Esophagus muscularis mucosa (tissue), 4 donors: ENCODE measurements at regions not wholly inside any gene's neighbourhood (a gene's known extent, or its start where the extent isn't known, plus 50 kb on each side); places are given as distances from the start of the nearest gene placed in this dataset.

Experiments used
- DNase-seq: peaks from one replicate; pipeline ENCODE4 v3.0.0-alpha.2; 2017; ENCODE audit errors: extremely low spot score
- H3K27ac ChIP-seq, 4 donors: fragments of 200-600 bp; sonication (generic); replicated peaks in 1 of 4; 1 replicate in 3 of 4; 2 replicates in 1 of 4; pipeline ENCODE4 v1.5.1; 2016 to 2019; ENCODE audit warnings: mild to moderate bottlenecking in 1 of 4
- H3K27me3 ChIP-seq, 4 donors: fragments of 200-600 bp; sonication (generic); one replicate each; pipeline versions ENCODE4 v1.5.1 to v1.6.0; 2016 to 2019
- H3K36me3 ChIP-seq, 4 donors: fragments of 200-600 bp; sonication (generic); one replicate each; pipeline ENCODE4 v1.5.1; 2016 to 2019
- H3K4me1 ChIP-seq, 4 donors: fragments of 200-600 bp; sonication (generic); one replicate each; pipeline ENCODE4 v1.5.1; 2016 to 2019
- H3K4me3 ChIP-seq, 4 donors: fragments of 200-600 bp; sonication (generic); 1 replicate in 2 of 4; 2 replicates in 2 of 4; pipeline ENCODE4 v1.5.1; 2016 to 2019; ENCODE audit warnings: mild to moderate bottlenecking in 4 of 4, moderate library complexity in 1 of 4
- H3K9me3 ChIP-seq, 4 donors: fragments of 200-600 bp; sonication (generic); 1 replicate in 3 of 4; 2 replicates in 1 of 4; pipeline ENCODE4 v1.5.1; 2016 to 2019
- EP300 ChIP-seq: sonication (generic); formaldehyde crosslinking; IDR thresholded peaks from one replicate; pipeline ENCODE4 v1.6.1; 2017; ENCODE audit warnings: antibody characterized with exemption
- POLR2A ChIP-seq: fragments of 450-650 bp; IDR thresholded peaks from one replicate; pipeline ENCODE4 v1.6.1; 2017; ENCODE audit warnings: antibody characterized with exemption, moderate library complexity, mild to moderate bottlenecking, low read depth
- POLR2AphosphoS5 ChIP-seq, 2 donors: sonication (generic); formaldehyde crosslinking; IDR thresholded peaks; one replicate each; pipeline ENCODE4 v1.6.1; 2017; ENCODE audit warnings: antibody characterized with exemption in 2 of 2
- WGBS: methylation state at CpG from one replicate; pipeline ENCODE4 v1.1.5; 2018; 5-methylcytosine and 5-hydroxymethylcytosine counted together
- intact Hi-C: fragments of 100-400 bp; cut with DNase I; formaldehyde crosslinking; loops from one replicate; pipeline ENCODE4 v1.15.1; 2023
- small RNA-seq, 3 donors: library from RNA; depleted of rRNA; stranded (forward); fragments of <200 nt; gene quantifications; one replicate each; pipeline ENCODE3, GENCODE V24; 2016
- TF ChIP-seq, protein P1 (sequence below), 3 experiments: fragments of 200-600 bp in 2 of 3; fragments of 450-650 bp in 1 of 3; sonication (generic) in 2 of 3; IDR thresholded peaks; one replicate each; pipeline ENCODE4 v1.5.1; 2017 to 2019; ENCODE audit warnings: antibody characterized with exemption in 3 of 3, mild to moderate bottlenecking in 2 of 3, moderate library complexity in 1 of 3

DNA sequence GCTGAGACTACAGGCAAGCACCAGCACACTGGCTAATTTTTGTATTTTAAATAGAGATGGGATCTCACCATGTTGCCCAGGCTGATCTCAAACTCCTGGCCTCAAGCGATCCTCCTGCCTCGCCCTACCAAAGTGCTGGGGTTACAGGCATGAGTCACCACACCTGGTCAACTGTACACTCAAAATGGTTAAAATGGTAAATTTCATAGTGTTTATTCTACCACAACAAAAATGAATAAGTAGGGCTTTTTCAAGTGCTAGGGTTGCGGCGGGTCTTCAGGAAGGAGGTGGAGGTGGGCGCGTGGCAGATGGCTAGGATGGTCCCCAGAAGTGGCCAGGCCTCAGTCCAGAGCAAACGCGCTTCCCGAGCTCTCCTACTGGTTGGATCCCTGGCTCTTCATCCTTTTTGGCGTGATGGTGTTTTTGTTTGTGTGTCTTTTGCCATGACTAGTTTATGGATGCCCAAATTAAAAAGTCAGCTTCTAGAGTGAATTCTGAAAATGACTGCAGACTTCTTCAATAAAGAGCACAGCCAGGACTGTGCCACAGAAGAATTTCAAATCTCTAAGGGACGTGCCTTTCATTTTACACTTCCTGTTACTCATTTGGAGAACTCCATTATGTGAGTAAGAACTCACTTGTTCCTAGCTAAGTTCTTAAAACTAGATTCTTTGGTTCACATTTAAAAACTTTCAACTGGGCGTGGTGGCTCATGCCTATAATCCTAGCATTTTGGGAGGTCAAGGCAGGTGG, 73.9 kb downstream of the TMEM130 start:
- no peak for TF ChIP-seq EP300
- no peak for TF ChIP-seq POLR2AphosphoS5 (IDR thresholded peaks at IDR 0.05)
- TF ChIP-seq, protein P1, sequence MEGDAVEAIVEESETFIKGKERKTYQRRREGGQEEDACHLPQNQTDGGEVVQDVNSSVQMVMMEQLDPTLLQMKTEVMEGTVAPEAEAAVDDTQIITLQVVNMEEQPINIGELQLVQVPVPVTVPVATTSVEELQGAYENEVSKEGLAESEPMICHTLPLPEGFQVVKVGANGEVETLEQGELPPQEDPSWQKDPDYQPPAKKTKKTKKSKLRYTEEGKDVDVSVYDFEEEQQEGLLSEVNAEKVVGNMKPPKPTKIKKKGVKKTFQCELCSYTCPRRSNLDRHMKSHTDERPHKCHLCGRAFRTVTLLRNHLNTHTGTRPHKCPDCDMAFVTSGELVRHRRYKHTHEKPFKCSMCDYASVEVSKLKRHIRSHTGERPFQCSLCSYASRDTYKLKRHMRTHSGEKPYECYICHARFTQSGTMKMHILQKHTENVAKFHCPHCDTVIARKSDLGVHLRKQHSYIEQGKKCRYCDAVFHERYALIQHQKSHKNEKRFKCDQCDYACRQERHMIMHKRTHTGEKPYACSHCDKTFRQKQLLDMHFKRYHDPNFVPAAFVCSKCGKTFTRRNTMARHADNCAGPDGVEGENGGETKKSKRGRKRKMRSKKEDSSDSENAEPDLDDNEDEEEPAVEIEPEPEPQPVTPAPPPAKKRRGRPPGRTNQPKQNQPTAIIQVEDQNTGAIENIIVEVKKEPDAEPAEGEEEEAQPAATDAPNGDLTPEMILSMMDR (IDR thresholded peaks at IDR 0.05): no peak
- TF ChIP-seq POLR2A: no peak
- Histone ChIP-seq H3K36me3 (no peaks in the 10 kb centered on the region), H3K27me3 (peaks cover 0 to 6% (median 0%) of the 10 kb centered on the region in 4 donors), H3K9me3 (peaks cover 0 to 10% (median 7%) of the 10 kb centered on the region in 4 donors), H3K27ac (no peak overlapping the region), H3K4me1 (no peaks in the 10 kb centered on the region), H3K4me3 (no peak overlapping the region)
- intact Hi-C loops: no loop called here
- 89% methylated on average over 12 of the region's 12 CpGs for WGBS
- DNase-seq: no peak

Small RNAs in the stretch of these regions (small RNA-seq; reads per million reads assigned to genes)
- gene RNU6-393P: 0 reads per million in 3 donors
